H1 (cell line): ENCODE measurements at regions not wholly inside any gene's neighbourhood (a gene's known extent, or its start where the extent isn't known, plus 50 kb on each side); places are given as distances from the start of the nearest gene placed in this dataset.

Experiments used
- CTBP2 ChIP-seq: IDR thresholded peaks from 2 replicates; pipeline ENCODE4 v1.7.0; 2011; ENCODE audit warnings: borderline replicate concordance, mild to moderate bottlenecking, moderate library complexity, mixed read lengths, low read length; ENCODE audit not compliant: insufficient read depth, insufficient read length

DNA sequence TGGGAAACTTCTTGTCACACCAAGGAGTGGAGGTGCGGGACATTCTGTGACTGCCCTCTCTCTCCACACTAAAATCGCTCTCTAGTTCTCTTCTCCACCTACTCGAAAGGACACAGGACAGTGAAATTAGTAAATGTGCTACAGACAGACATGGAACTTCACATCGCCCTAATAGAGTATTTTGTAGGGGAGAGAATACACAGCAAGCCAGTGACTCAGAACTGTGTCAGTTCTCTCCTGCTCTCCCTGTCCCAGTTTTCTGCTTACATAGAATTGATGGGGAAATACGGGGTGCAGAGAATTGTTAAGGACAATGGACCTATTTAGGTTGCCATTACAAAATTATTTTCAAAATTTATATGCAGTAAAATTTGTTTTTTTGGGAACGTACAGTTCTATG, 159.6 kb upstream of the GADL1 start (continued):
- no peak for TF ChIP-seq CTBP2
